ENCODE measurements at regions not wholly inside any gene's neighbourhood (a gene's known extent, or its start where the extent isn't known, plus 50 kb on each side); places are given as distances from the start of the nearest gene placed in this dataset.

DNA sequence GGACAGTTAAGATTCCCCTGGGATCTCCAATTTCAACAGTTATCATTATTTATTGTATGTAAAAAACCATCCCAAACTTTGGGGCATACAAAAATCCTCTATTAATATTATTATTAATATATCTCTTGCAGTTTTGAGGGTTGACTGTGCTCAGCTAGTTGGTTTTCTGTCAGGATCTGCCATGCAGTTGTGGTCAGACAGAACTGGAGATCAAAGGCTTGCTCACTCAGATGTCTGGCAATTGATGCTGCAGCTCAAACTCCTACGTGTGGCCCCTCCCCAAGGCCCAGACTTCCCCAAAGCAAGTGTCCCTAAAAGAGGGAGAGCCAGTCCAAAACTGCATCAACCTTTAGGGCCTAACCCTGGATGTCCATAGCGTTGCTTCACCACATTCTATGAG is 204.7 kb downstream of the TTC32 start:
- TF ChIP-seq, protein P1, sequence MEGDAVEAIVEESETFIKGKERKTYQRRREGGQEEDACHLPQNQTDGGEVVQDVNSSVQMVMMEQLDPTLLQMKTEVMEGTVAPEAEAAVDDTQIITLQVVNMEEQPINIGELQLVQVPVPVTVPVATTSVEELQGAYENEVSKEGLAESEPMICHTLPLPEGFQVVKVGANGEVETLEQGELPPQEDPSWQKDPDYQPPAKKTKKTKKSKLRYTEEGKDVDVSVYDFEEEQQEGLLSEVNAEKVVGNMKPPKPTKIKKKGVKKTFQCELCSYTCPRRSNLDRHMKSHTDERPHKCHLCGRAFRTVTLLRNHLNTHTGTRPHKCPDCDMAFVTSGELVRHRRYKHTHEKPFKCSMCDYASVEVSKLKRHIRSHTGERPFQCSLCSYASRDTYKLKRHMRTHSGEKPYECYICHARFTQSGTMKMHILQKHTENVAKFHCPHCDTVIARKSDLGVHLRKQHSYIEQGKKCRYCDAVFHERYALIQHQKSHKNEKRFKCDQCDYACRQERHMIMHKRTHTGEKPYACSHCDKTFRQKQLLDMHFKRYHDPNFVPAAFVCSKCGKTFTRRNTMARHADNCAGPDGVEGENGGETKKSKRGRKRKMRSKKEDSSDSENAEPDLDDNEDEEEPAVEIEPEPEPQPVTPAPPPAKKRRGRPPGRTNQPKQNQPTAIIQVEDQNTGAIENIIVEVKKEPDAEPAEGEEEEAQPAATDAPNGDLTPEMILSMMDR (IDR thresholded peaks at IDR 0.05; ENCODE audit: low read length), result no peak
- TF ChIP-seq EZH2phosphoT487 (IDR thresholded peaks at IDR 0.05; ENCODE audit: low read length), result no peak

Data from MM.1S (cell line).